ENCODE measurements at regions not wholly inside any gene's neighbourhood (a gene's known extent, or its start where the extent isn't known, plus 50 kb on each side); places are given as distances from the start of the nearest gene placed in this dataset.
"Not testable (repeated sequence)": the region's sequence is repeated elsewhere in the genome, so short reads cannot be mapped to it uniquely, and the experiment has no call there.

GRCh38 chr9:2263665-2264064 lies 248.5 kb downstream of the SMARCA2 start:
- Histone ChIP-seq H3K9ac (ENCODE audit: low read length) (no peak overlapping the region), H3K4me1 (ENCODE audit: control insufficient read depth, insufficient read depth, low read length) (peaks cover 16% of the 10 kb centered on the region), H3K4me3 (ENCODE audit: low read length) (no peak overlapping the region), H3K36me3 (ENCODE audit: control insufficient read depth, insufficient read depth, low read length) (no peaks in the 10 kb centered on the region), H3K27me3 (ENCODE audit: control insufficient read depth, insufficient read depth, low read length) (no peaks in the 10 kb centered on the region), H3K9me3 (ENCODE audit: control insufficient read depth, low read length) (no peaks in the 10 kb centered on the region)

DNA sequence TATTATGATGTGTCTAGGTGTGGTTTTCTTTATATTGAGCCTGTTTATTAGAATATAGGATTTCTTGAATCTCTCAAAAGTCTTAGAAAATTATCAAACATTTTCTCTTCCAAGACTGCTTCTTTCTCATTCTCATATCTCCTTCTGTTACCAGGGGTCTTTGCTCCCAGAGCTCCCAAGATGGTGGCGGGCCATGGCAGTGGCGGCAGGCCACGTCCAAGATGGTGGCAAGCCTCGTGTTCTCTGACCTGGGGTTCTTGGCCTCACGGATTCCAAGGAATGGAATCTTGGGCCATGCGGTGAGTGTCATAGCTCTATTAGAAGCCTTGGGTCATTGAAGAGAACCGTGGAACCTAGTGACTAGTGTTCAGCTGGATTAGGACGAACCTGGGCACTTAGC lies 248.9 kb downstream of the SMARCA2 start:
- no peaks in the 10 kb centered on the region for H3K27me3 ChIP-seq (ENCODE audit: control insufficient read depth, insufficient read depth, low read length)
- no peak overlapping the region for H3K4me3 ChIP-seq (ENCODE audit: low read length)
- no peaks in the 10 kb centered on the region for H3K9me3 ChIP-seq (ENCODE audit: control insufficient read depth, low read length)
- no peak overlapping the region for H3K9ac ChIP-seq (ENCODE audit: low read length)
- no peaks in the 10 kb centered on the region for H3K36me3 ChIP-seq (ENCODE audit: control insufficient read depth, insufficient read depth, low read length)
- peaks cover 16% of the 10 kb centered on the region for H3K4me1 ChIP-seq (ENCODE audit: control insufficient read depth, insufficient read depth, low read length)

DNA sequence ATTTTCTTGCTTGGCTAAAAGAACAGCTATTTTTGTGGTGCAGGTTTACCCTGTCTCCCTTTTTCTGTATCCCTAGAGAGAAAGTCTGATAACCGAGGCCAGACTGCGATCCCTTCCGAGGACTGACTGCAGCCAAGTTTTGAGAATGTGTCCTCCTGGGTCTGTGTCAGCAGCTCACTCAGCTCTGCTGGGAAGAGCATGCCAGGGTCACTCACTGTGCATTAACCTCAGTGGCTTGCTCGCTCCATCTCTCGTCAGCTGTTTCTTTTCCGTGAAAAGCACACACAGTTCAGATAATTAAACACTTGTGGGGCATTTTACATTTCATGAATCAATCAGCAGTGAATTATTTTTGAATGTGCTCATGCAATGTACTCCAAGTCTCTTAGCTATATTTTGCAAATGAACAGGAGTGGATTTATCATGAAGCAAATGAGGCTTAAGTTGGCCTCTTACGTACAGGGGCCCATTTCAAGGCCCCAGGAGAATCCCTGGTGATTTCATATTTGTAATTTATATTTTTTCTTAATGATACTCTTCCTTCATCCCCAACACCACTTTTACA lies 252.1 kb downstream of the SMARCA2 start:
- H3K9ac ChIP-seq (ENCODE audit: low read length), result no peak overlapping the region
- no peaks in the 10 kb centered on the region for H3K36me3 ChIP-seq (ENCODE audit: control insufficient read depth, insufficient read depth, low read length)
- H3K9me3 ChIP-seq (ENCODE audit: control insufficient read depth, low read length), result no peaks in the 10 kb centered on the region
- H3K4me3 ChIP-seq (ENCODE audit: low read length), result no peak overlapping the region
- no peaks in the 10 kb centered on the region for H3K27me3 ChIP-seq (ENCODE audit: control insufficient read depth, insufficient read depth, low read length)
- H3K4me1 ChIP-seq (ENCODE audit: control insufficient read depth, insufficient read depth, low read length), result no peaks in the 10 kb centered on the region

GRCh38 chr9:2269778-2270177 lies 254.6 kb downstream of the SMARCA2 start:
- H3K4me1 ChIP-seq (ENCODE audit: control insufficient read depth, insufficient read depth, low read length), result no peaks in the 10 kb centered on the region
- H3K36me3 ChIP-seq (ENCODE audit: control insufficient read depth, insufficient read depth, low read length), result no peaks in the 10 kb centered on the region
- no peaks in the 10 kb centered on the region for H3K9me3 ChIP-seq (ENCODE audit: control insufficient read depth, low read length)
- no peaks in the 10 kb centered on the region for H3K27me3 ChIP-seq (ENCODE audit: control insufficient read depth, insufficient read depth, low read length)
- H3K4me3 ChIP-seq (ENCODE audit: low read length), result no peak overlapping the region
- H3K9ac ChIP-seq (ENCODE audit: low read length), result no peak overlapping the region

DNA sequence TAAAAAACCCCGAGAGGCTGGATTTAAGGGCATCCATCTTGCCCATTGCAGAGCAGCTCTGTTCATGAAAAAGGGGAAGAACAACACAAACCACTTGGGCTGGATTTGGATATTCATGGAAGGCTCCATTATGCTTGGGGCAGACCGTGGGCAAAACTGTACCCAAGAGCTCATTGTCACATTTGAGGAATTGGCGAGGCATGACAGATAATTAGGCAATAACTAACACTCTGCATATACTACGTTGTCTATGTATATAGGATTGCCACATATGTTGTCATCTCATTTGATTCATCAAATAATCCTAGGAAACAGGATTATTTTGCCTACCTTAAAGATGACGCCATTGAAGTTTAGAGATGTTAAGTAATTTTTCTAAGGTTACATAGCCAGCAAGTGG lies 255.4 kb downstream of the SMARCA2 start:
- Histone ChIP-seq H3K9ac (ENCODE audit: low read length) (no peak overlapping the region), H3K9me3 (ENCODE audit: control insufficient read depth, low read length) (no peaks in the 10 kb centered on the region), H3K27me3 (ENCODE audit: control insufficient read depth, insufficient read depth, low read length) (no peaks in the 10 kb centered on the region), H3K36me3 (ENCODE audit: control insufficient read depth, insufficient read depth, low read length) (no peaks in the 10 kb centered on the region), H3K4me3 (ENCODE audit: low read length) (no peak overlapping the region), H3K4me1 (ENCODE audit: control insufficient read depth, insufficient read depth, low read length) (no peaks in the 10 kb centered on the region)

- no peaks in the 10 kb centered on the region for H3K4me1 ChIP-seq (ENCODE audit: control insufficient read depth, insufficient read depth, low read length)
- H3K9me3 ChIP-seq (ENCODE audit: control insufficient read depth, low read length), result no peaks in the 10 kb centered on the region
- H3K9ac ChIP-seq (ENCODE audit: low read length), result no peak overlapping the region
- no peaks in the 10 kb centered on the region for H3K27me3 ChIP-seq (ENCODE audit: control insufficient read depth, insufficient read depth, low read length)
- no peak overlapping the region for H3K4me3 ChIP-seq (ENCODE audit: low read length)
- no peaks in the 10 kb centered on the region for H3K36me3 ChIP-seq (ENCODE audit: control insufficient read depth, insufficient read depth, low read length)
These were observed 256.3 kb downstream of the SMARCA2 start for GRCh38 chr9:2271426-2271825.

GRCh38 chr9:2274762-2275161 lies 259.6 kb downstream of the SMARCA2 start:
- H3K36me3 ChIP-seq (ENCODE audit: control insufficient read depth, insufficient read depth, low read length), result no peaks in the 10 kb centered on the region
- no peaks in the 10 kb centered on the region for H3K4me1 ChIP-seq (ENCODE audit: control insufficient read depth, insufficient read depth, low read length)
- H3K27me3 ChIP-seq (ENCODE audit: control insufficient read depth, insufficient read depth, low read length), result no peaks in the 10 kb centered on the region
- no peak overlapping the region for H3K9ac ChIP-seq (ENCODE audit: low read length)
- H3K9me3 ChIP-seq (ENCODE audit: control insufficient read depth, low read length), result no peaks in the 10 kb centered on the region
- H3K4me3 ChIP-seq (ENCODE audit: low read length), result no peak overlapping the region

GRCh38 chr9:2276296-2276695 lies 261.1 kb downstream of the SMARCA2 start:
- no peaks in the 10 kb centered on the region for H3K27me3 ChIP-seq (ENCODE audit: control insufficient read depth, insufficient read depth, low read length)
- no peaks in the 10 kb centered on the region for H3K9me3 ChIP-seq (ENCODE audit: control insufficient read depth, low read length)
- H3K4me3 ChIP-seq (ENCODE audit: low read length), result no peak overlapping the region
- no peaks in the 10 kb centered on the region for H3K36me3 ChIP-seq (ENCODE audit: control insufficient read depth, insufficient read depth, low read length)
- no peak overlapping the region for H3K9ac ChIP-seq (ENCODE audit: low read length)
- no peaks in the 10 kb centered on the region for H3K4me1 ChIP-seq (ENCODE audit: control insufficient read depth, insufficient read depth, low read length)

GRCh38 chr9:2277133-2277532 lies 262.0 kb downstream of the SMARCA2 start:
- H3K4me3 ChIP-seq (ENCODE audit: low read length); H3K4me1 ChIP-seq (ENCODE audit: control insufficient read depth, insufficient read depth, low read length); H3K36me3 ChIP-seq (ENCODE audit: control insufficient read depth, insufficient read depth, low read length); H3K27me3 ChIP-seq (ENCODE audit: control insufficient read depth, insufficient read depth, low read length); H3K9me3 ChIP-seq (ENCODE audit: control insufficient read depth, low read length); H3K9ac ChIP-seq (ENCODE audit: low read length): not testable (repeated sequence)

DNA sequence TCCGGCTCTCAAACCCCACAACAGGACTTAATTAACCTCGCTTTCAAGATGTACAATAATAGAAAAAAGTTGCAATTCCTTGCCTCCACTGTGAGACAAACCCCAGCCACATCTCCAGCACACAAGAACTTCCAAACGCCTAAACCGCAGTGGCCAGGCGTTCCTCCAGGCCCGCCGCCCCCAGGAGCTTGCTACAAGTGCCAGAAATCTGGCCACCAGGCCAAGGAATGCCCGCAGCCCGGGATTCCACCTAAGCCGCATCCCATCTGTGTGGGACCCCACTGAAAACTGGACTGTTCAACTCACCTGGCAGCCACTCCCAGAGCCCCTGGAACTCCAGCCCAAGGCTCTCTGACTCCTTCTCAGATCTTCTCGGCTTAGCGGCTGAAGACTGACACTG lies 262.5 kb downstream of the SMARCA2 start:
- H3K9me3 ChIP-seq (ENCODE audit: control insufficient read depth, low read length); H3K36me3 ChIP-seq (ENCODE audit: control insufficient read depth, insufficient read depth, low read length); H3K4me1 ChIP-seq (ENCODE audit: control insufficient read depth, insufficient read depth, low read length); H3K9ac ChIP-seq (ENCODE audit: low read length); H3K4me3 ChIP-seq (ENCODE audit: low read length); H3K27me3 ChIP-seq (ENCODE audit: control insufficient read depth, insufficient read depth, low read length): not testable (repeated sequence)

GRCh38 chr9:2279138-2279537 lies 264.0 kb downstream of the SMARCA2 start:
- H3K27me3 ChIP-seq (ENCODE audit: control insufficient read depth, insufficient read depth, low read length); H3K36me3 ChIP-seq (ENCODE audit: control insufficient read depth, insufficient read depth, low read length); H3K9ac ChIP-seq (ENCODE audit: low read length); H3K4me1 ChIP-seq (ENCODE audit: control insufficient read depth, insufficient read depth, low read length); H3K4me3 ChIP-seq (ENCODE audit: low read length); H3K9me3 ChIP-seq (ENCODE audit: control insufficient read depth, low read length): not testable (repeated sequence)

GRCh38 chr9:2281031-2281802 lies 266.1 kb downstream of the SMARCA2 start:
- Histone ChIP-seq H3K36me3 (ENCODE audit: control insufficient read depth, insufficient read depth, low read length) (no peaks in the 10 kb centered on the region), H3K4me1 (ENCODE audit: control insufficient read depth, insufficient read depth, low read length) (no peaks in the 10 kb centered on the region), H3K27me3 (ENCODE audit: control insufficient read depth, insufficient read depth, low read length) (no peaks in the 10 kb centered on the region), H3K9ac (ENCODE audit: low read length) (no peak overlapping the region), H3K9me3 (ENCODE audit: control insufficient read depth, low read length) (no peaks in the 10 kb centered on the region), H3K4me3 (ENCODE audit: low read length) (no peak overlapping the region)

GRCh38 chr9:2281803-2282185 lies 266.6 kb downstream of the SMARCA2 start:
- Histone ChIP-seq H3K4me3 (ENCODE audit: low read length) (no peak overlapping the region), H3K9me3 (ENCODE audit: control insufficient read depth, low read length) (no peaks in the 10 kb centered on the region), H3K9ac (ENCODE audit: low read length) (no peak overlapping the region), H3K4me1 (ENCODE audit: control insufficient read depth, insufficient read depth, low read length) (no peaks in the 10 kb centered on the region), H3K27me3 (ENCODE audit: control insufficient read depth, insufficient read depth, low read length) (no peaks in the 10 kb centered on the region), H3K36me3 (ENCODE audit: control insufficient read depth, insufficient read depth, low read length) (no peaks in the 10 kb centered on the region)

All from mucosa of stomach (tissue), 1 donor.